ENCODE measurements at regions not wholly inside any gene's neighbourhood (a gene's known extent, or its start where the extent isn't known, plus 50 kb on each side); places are given as distances from the start of the nearest gene placed in this dataset.

DNA sequence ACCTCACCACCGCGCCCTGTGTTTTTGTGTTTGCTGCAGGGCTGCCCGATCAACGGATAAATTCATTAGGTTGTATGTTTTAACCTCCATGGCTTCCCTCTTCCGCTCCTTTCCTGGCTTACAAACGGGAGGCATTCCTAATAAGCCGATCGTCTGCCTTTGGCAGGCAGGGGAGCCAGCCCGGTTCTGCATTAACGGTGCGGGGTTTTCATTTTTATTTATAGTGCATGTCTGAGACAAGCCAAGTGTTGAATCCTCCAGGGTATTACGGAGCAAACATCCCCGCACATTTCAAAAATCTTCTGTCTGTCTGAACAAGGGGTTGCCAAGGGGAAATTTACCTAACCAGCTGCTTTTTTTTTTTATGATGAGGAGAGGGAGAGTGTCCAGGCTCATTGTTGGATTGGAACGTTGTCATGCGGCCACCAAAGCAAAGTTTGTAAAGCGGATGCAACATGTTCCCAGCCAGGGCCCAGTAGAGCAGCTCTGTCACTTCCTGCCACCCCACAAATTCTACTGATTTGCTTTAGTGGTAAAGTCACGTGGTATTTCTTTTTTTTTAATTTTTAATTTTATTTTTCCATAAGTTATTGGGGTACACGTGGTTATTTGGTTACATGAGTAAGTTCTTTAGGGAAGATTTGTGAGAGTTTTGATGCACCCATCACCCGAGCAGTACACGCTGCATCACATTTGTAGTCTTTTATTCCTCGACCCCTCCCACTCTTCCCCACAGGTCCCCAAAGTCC, 92.3 kb upstream of the BAIAP2L1 start:
- H3K27ac Mint-ChIP-seq = no peak overlapping the region
- H3K36me3 Mint-ChIP-seq (ENCODE audit: low read depth) = no peaks in the 10 kb centered on the region
- no peaks in the 10 kb centered on the region for H3K36me3 ChIP-seq (ENCODE audit: control insufficient read depth, insufficient read depth, low read length)
- no peak overlapping the region for H3K27ac ChIP-seq (ENCODE audit: low read depth, low read length)
- H3K27me3 Mint-ChIP-seq (ENCODE audit: insufficient read depth) = peaks cover 2% of the 10 kb centered on the region
- H3K4me1 ChIP-seq (ENCODE audit: control insufficient read depth, insufficient read depth, low read length) = no peaks in the 10 kb centered on the region
- H3K4me3 ChIP-seq (ENCODE audit: low read length) = no peak overlapping the region
- peaks cover 4% of the 10 kb centered on the region for H3K9me3 ChIP-seq (ENCODE audit: control insufficient read depth, low read length)
- no peaks in the 10 kb centered on the region for H3K4me1 Mint-ChIP-seq
- H3K27me3 ChIP-seq (ENCODE audit: control insufficient read depth, insufficient read depth, low read length, poor library complexity, severe bottlenecking) = no peaks in the 10 kb centered on the region
- no peak overlapping the region for H3K4me3 Mint-ChIP-seq
- H3K9me3 Mint-ChIP-seq = peaks cover 27% of the 10 kb centered on the region
- DNase-seq = no peak
- no peak overlapping the region for H3K9ac ChIP-seq (ENCODE audit: extremely low read depth, low read length, poor library complexity, severe bottlenecking)
- TF ChIP-seq, protein P1, sequence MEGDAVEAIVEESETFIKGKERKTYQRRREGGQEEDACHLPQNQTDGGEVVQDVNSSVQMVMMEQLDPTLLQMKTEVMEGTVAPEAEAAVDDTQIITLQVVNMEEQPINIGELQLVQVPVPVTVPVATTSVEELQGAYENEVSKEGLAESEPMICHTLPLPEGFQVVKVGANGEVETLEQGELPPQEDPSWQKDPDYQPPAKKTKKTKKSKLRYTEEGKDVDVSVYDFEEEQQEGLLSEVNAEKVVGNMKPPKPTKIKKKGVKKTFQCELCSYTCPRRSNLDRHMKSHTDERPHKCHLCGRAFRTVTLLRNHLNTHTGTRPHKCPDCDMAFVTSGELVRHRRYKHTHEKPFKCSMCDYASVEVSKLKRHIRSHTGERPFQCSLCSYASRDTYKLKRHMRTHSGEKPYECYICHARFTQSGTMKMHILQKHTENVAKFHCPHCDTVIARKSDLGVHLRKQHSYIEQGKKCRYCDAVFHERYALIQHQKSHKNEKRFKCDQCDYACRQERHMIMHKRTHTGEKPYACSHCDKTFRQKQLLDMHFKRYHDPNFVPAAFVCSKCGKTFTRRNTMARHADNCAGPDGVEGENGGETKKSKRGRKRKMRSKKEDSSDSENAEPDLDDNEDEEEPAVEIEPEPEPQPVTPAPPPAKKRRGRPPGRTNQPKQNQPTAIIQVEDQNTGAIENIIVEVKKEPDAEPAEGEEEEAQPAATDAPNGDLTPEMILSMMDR (conservative IDR thresholded peaks at IDR 0.05) = no peak
- 91 to 95% methylated on average over 12 to 21 of the region's 21 CpGs for WGBS, 2 experiments (ENCODE audit: insufficient coverage in 1 of 2, insufficient read length in 1 of 2)

DNA sequence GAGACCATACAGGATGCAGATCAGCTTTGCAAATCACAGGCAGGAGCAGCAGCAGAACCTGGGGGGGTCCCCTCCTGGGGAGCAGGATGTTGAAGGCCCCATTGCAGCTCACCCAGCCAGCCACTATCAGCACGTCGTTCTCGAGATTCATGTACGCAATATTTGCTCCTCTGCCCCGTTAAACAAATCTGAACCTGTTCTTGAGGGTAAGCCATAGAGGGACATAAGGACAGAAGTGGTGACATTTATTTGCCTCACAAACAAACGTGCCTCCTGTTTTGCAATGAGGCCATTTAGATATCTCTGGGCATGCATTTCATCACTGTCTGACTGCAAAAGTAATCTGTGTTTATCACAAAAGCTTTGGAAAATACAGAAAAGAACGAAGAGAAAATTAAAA, 87.3 kb upstream of the BAIAP2L1 start:
- TF ChIP-seq, protein P1 (conservative IDR thresholded peaks at IDR 0.05) = no peak
- no peaks in the 10 kb centered on the region for H3K36me3 Mint-ChIP-seq (ENCODE audit: low read depth)
- no peak overlapping the region for H3K27ac ChIP-seq (ENCODE audit: low read depth, low read length)
- H3K4me3 ChIP-seq (ENCODE audit: low read length) = no peak overlapping the region
- no peaks in the 10 kb centered on the region for H3K4me1 Mint-ChIP-seq
- no peak overlapping the region for H3K4me3 Mint-ChIP-seq
- H3K9me3 ChIP-seq (ENCODE audit: control insufficient read depth, low read length) = no peaks in the 10 kb centered on the region
- no peaks in the 10 kb centered on the region for H3K9me3 Mint-ChIP-seq
- H3K36me3 ChIP-seq (ENCODE audit: control insufficient read depth, insufficient read depth, low read length) = no peaks in the 10 kb centered on the region
- H3K27me3 ChIP-seq (ENCODE audit: control insufficient read depth, insufficient read depth, low read length, poor library complexity, severe bottlenecking) = no peaks in the 10 kb centered on the region
- H3K27me3 Mint-ChIP-seq (ENCODE audit: insufficient read depth) = no peaks in the 10 kb centered on the region
- no peak overlapping the region for H3K27ac Mint-ChIP-seq
- H3K9ac ChIP-seq (ENCODE audit: extremely low read depth, low read length, poor library complexity, severe bottlenecking) = no peak overlapping the region
- no peaks in the 10 kb centered on the region for H3K4me1 ChIP-seq (ENCODE audit: control insufficient read depth, insufficient read depth, low read length)
- WGBS, 2 experiments (ENCODE audit: insufficient coverage in 1 of 2, insufficient read length in 1 of 2) = 76 to 80% methylated on average over 6 to 7 of the region's 7 CpGs
- DNase-seq = no peak

DNA sequence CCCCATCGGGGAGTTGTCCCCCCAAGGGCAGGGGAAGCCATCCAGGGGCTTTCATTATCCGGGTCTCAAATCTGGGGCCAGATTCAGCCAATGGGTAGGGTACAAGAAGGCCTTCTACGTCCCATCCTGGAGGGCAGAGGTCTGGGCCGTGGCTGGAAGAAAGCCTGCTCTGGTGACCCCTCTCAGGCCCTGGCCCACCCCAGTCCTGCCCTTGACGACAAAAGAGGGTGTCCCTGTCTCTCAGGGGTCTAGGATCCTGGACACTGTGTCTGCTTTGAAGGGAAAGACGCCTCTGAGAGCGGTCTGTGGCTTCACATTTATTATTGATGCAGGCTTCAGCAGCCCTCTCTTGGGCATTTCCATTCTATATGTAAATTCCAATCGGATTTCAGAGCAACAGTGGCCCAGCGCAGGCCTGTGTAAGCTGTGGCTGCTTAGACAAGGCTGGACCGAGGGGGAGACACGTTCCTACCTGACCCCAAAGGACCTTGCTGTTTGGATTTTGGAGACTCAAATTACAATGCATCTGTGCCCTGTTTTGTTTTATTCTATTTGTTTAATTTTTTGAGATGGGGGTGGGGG, 83.2 kb upstream of the BAIAP2L1 start:
- H3K4me3 Mint-ChIP-seq = no peak overlapping the region
- no peak overlapping the region for H3K27ac Mint-ChIP-seq
- WGBS, 2 experiments (ENCODE audit: insufficient coverage in 1 of 2, insufficient read length in 1 of 2) = 88% methylated on average over 9 to 11 of the region's 11 CpGs

More for the DNA sequence above, 83.2 kb upstream of the BAIAP2L1 start:
- no peak for DNase-seq
- H3K9ac ChIP-seq (ENCODE audit: extremely low read depth, low read length, poor library complexity, severe bottlenecking) = no peak overlapping the region
- no peaks in the 10 kb centered on the region for H3K4me1 Mint-ChIP-seq
- peaks cover 18% of the 10 kb centered on the region for H3K9me3 Mint-ChIP-seq
- no peaks in the 10 kb centered on the region for H3K36me3 ChIP-seq (ENCODE audit: control insufficient read depth, insufficient read depth, low read length)
- no peak overlapping the region for H3K27ac ChIP-seq (ENCODE audit: low read depth, low read length)
- no peaks in the 10 kb centered on the region for H3K4me1 ChIP-seq (ENCODE audit: control insufficient read depth, insufficient read depth, low read length)
- no peaks in the 10 kb centered on the region for H3K27me3 Mint-ChIP-seq (ENCODE audit: insufficient read depth)
- peaks cover 8% of the 10 kb centered on the region for H3K9me3 ChIP-seq (ENCODE audit: control insufficient read depth, low read length)
- no peak overlapping the region for H3K4me3 ChIP-seq (ENCODE audit: low read length)
- no peaks in the 10 kb centered on the region for H3K27me3 ChIP-seq (ENCODE audit: control insufficient read depth, insufficient read depth, low read length, poor library complexity, severe bottlenecking)
- H3K36me3 Mint-ChIP-seq (ENCODE audit: low read depth) = no peaks in the 10 kb centered on the region
- TF ChIP-seq, protein P1 (conservative IDR thresholded peaks at IDR 0.05) = no peak
